ENCODE measurements at regions not wholly inside any gene's neighbourhood (a gene's known extent, or its start where the extent isn't known, plus 50 kb on each side); places are given as distances from the start of the nearest gene placed in this dataset.

DNA sequence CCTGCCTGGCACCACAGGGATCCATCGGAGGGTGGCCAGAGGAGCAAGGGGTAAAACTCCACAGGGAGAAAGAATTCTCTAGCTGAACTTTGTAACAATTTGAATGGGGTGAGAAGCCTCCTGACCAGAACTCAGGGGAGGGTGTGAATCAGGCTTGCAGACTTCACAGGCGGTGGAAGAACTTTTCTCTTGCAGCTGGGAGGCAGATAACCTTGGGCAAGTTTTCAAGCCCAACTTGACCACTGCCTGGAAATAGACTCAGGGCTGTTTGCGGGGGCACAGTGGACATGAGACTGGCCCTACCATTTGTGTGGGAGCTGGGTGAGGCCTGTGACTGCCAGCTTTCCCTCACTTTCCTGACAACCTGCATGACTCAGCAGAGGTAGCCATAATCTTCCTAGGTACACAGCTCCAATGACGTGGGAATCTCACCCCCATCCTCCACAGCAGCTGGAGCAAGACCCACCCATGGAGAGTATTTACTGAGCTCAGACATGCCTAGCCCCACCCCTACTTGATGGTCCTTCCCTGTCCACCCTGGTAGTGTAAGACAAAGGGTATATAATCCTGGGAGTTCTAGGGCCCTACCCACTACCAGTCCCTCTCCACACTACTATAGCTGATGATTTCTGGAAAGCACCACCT lies 210.0 kb upstream of the AGTR2 start:
- no peak overlapping the region for H4K5ac ChIP-seq (ENCODE audit: low read depth, low read length)
- H3K14ac ChIP-seq (replicated peaks; ENCODE audit: low read depth, low read length) = no peak overlapping the region
- H3K4me3 ChIP-seq (ENCODE audit: insufficient read depth, low read depth, low read length) = no peak overlapping the region
- H3K27me3 ChIP-seq (ENCODE audit: control insufficient read depth, insufficient read depth, low read length) = peaks cover 18% of the 10 kb centered on the region
- no peak overlapping the region for H4K8ac ChIP-seq (ENCODE audit: low read depth in 2 of 2, low read length in 2 of 2)
- ChIA-PET POLR2A (ENCODE audit: unreplicated experiment) (no interaction called here), CTCF (no interaction called here)
- no peak overlapping the region for H3K4ac ChIP-seq (ENCODE audit: low read depth, low read length)
- H3K4me1 ChIP-seq (ENCODE audit: control insufficient read depth, insufficient read depth, low read length) = no peaks in the 10 kb centered on the region
- H2BK120ac ChIP-seq (ENCODE audit: low read depth, low read length) = no peak overlapping the region
- intact Hi-C loops (cut with micrococcal nuclease) = no loop called here
- H4K20me1 ChIP-seq (ENCODE audit: insufficient read depth, low read length) = no peaks in the 10 kb centered on the region
- no peak overlapping the region for H3K4me2 ChIP-seq (ENCODE audit: low read depth, low read length)
- H3K9me3 ChIP-seq (ENCODE audit: control insufficient read depth, insufficient read depth, low read length) = peaks cover 1% of the 10 kb centered on the region; the same call in 1 of the 2 replicates
- no peak overlapping the region for H2BK20ac ChIP-seq (ENCODE audit: low read depth, low read length)
- H3K27ac ChIP-seq (ENCODE audit: insufficient read depth, low read length) = no peak overlapping the region
- WGBS, 2 experiments (ENCODE audit: extremely low coverage in 2 of 2, insufficient read length in 1 of 2) = 83% methylated on average over 1 of the region's 4 CpGs; no CpG with 5 or more reads in 1 of the 2 experiments
- H3K56ac ChIP-seq (ENCODE audit: extremely low read depth, insufficient read depth, low read length) = no peak overlapping the region
- no peak overlapping the region for H2BK5ac ChIP-seq (ENCODE audit: low read depth, low read length, poor library complexity, severe bottlenecking)
- H2AK5ac ChIP-seq (ENCODE audit: low read depth, low read length) = no peak overlapping the region
- TF ChIP-seq MAZ (IDR thresholded peaks at IDR 0.05; ENCODE audit: borderline replicate concordance, low read depth, low read length) = no peak
- TF ChIP-seq SMC3 (IDR thresholded peaks at IDR 0.05; ENCODE audit: low read depth, low read length) = no peak
- no peak for TF ChIP-seq RAD21 (IDR thresholded peaks at IDR 0.05; ENCODE audit: low read length)
- TF ChIP-seq, protein P1, sequence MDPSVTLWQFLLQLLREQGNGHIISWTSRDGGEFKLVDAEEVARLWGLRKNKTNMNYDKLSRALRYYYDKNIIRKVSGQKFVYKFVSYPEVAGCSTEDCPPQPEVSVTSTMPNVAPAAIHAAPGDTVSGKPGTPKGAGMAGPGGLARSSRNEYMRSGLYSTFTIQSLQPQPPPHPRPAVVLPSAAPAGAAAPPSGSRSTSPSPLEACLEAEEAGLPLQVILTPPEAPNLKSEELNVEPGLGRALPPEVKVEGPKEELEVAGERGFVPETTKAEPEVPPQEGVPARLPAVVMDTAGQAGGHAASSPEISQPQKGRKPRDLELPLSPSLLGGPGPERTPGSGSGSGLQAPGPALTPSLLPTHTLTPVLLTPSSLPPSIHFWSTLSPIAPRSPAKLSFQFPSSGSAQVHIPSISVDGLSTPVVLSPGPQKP (IDR thresholded peaks at IDR 0.05; ENCODE audit: borderline replicate concordance, low read depth, low read length) = no peak
- TF ChIP-seq BHLHE40 (IDR thresholded peaks at IDR 0.05; ENCODE audit: low read depth, low read length) = no peak
- TF ChIP-seq NFE2L2 (IDR thresholded peaks at IDR 0.05; ENCODE audit: low read depth, low read length) = no peak
- TF ChIP-seq MXI1 (IDR thresholded peaks at IDR 0.05; ENCODE audit: borderline replicate concordance, low read depth, low read length) = no peak
- TF ChIP-seq MAFK (IDR thresholded peaks at IDR 0.05; ENCODE audit: low read depth, low read length) = no peak
- no peak for TF ChIP-seq USF2 (IDR thresholded peaks at IDR 0.05; ENCODE audit: low read depth, low read length)
- no peak for TF ChIP-seq POLR2A (IDR thresholded peaks at IDR 0.05; ENCODE audit: low read depth, low read length)
- TF ChIP-seq CHD1 (IDR thresholded peaks at IDR 0.05; ENCODE audit: low read depth, low read length) = no peak
- no peak for TF ChIP-seq RFX5 (IDR thresholded peaks at IDR 0.05; ENCODE audit: low read depth, low read length)
- TF ChIP-seq RCOR1 (IDR thresholded peaks at IDR 0.05; ENCODE audit: insufficient replicate concordance, low read length) = no peak
- no peak for TF ChIP-seq CEBPB (IDR thresholded peaks at IDR 0.05; ENCODE audit: low read depth, low read length)
- no peak for TF ChIP-seq FOS (IDR thresholded peaks at IDR 0.05; ENCODE audit: low read depth, low read length)
- DNase-seq (no peak), ATAC-seq (ENCODE audit: low read depth) (no peak)
- in situ Hi-C loops (cut with MboI; ENCODE audit: low sequenced_read_pairs) = no loop called here
- H2AK9ac ChIP-seq (replicated peaks; ENCODE audit: low read depth, low read length, poor library complexity) = no peak overlapping the region
- H2AFZ ChIP-seq (replicated peaks; ENCODE audit: low read length, poor library complexity) = no peak overlapping the region
- H3K36me3 ChIP-seq (ENCODE audit: control insufficient read depth, insufficient read depth, low read length) = no peaks in the 10 kb centered on the region
- no peaks in the 10 kb centered on the region for H3K79me1 ChIP-seq (ENCODE audit: low read depth in 1 of 2, low read length in 2 of 2)
- no peak overlapping the region for H3K23ac ChIP-seq (ENCODE audit: low read depth, low read length)
- no peaks in the 10 kb centered on the region for H3K9me1 ChIP-seq (ENCODE audit: insufficient read depth, low read length)
- dilution Hi-C loops (cut with HindIII; ENCODE audit: low sequenced_read_pairs, unreplicated experiment) = no loop called here
- no peak overlapping the region for H4K91ac ChIP-seq (ENCODE audit: insufficient read depth, low read depth, low read length)
- H3K18ac ChIP-seq (ENCODE audit: low read depth, low read length) = no peak overlapping the region
- no TSS peak for BruUV-seq (replicated peaks)
- no peak overlapping the region for H2BK15ac ChIP-seq (ENCODE audit: low read depth, low read length)
- H3K9ac ChIP-seq (ENCODE audit: low read depth, low read length) = no peak overlapping the region
